Uterus (tissue), 2 donors: ENCODE measurements at regions not wholly inside any gene's neighbourhood (a gene's known extent, or its start where the extent isn't known, plus 50 kb on each side); places are given as distances from the start of the nearest gene placed in this dataset.

Experiments
- POLR2A ChIP-seq, 2 donors: fragments of 450-650 bp; IDR thresholded peaks; one replicate each; pipeline ENCODE4 v1.6.1; 2016; ENCODE audit warnings: antibody characterized with exemption in 2 of 2, mild to moderate bottlenecking in 1 of 2, moderate library complexity in 1 of 2
- TF ChIP-seq, protein P1 (sequence below), 4 experiments: fragments of 200-600 bp in 2 of 4; fragments of 450-650 bp in 2 of 4; sonication (generic) in 2 of 4; IDR thresholded peaks; one replicate each; pipeline ENCODE4 v1.5.1; 2016 to 2019; ENCODE audit warnings: antibody characterized with exemption in 4 of 4, mild to moderate bottlenecking in 2 of 4, moderate library complexity in 1 of 4

DNA sequence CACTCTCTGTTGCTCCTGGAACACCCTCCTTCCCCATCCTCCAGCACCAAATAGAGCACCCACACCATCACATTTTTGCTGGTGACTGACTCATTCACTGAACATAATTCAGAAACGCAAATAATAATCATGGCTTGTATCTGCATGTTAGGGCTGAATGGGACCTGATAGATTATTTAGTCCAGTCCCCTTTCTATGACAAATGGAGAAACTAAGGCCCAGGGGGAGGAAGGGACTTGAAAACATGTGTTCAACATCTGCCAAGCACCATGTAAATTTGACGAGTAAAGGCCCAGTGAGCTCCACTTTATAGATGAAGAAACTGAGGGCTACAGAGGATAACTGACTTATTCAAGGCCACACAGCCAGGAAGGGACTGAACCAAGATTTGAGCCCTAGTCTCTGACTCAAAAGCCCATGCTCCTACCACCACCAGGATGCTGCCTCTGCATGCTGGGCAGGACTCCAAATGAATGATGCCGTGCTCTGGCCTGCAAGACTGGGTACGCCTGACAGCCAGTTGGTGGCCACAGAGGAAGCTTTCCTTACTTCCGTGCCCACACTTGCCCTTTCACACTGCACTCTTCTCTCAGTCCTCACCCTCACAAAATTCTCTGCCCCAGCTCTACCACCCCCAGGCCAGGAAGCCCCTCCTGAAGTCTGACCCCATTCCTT, 133.3 kb upstream of the PJA1 start:
- TF ChIP-seq, protein P1, sequence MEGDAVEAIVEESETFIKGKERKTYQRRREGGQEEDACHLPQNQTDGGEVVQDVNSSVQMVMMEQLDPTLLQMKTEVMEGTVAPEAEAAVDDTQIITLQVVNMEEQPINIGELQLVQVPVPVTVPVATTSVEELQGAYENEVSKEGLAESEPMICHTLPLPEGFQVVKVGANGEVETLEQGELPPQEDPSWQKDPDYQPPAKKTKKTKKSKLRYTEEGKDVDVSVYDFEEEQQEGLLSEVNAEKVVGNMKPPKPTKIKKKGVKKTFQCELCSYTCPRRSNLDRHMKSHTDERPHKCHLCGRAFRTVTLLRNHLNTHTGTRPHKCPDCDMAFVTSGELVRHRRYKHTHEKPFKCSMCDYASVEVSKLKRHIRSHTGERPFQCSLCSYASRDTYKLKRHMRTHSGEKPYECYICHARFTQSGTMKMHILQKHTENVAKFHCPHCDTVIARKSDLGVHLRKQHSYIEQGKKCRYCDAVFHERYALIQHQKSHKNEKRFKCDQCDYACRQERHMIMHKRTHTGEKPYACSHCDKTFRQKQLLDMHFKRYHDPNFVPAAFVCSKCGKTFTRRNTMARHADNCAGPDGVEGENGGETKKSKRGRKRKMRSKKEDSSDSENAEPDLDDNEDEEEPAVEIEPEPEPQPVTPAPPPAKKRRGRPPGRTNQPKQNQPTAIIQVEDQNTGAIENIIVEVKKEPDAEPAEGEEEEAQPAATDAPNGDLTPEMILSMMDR (IDR thresholded peaks at IDR 0.05): no peak
- no peak for TF ChIP-seq POLR2A (IDR thresholded peaks at IDR 0.05)
